KG1 (cell line): ENCODE measurements at regions not wholly inside any gene's neighbourhood (a gene's known extent, or its start where the extent isn't known, plus 50 kb on each side); places are given as distances from the start of the nearest gene placed in this dataset.

ENCODE experiments used
- DNase-seq: peaks from one replicate; lab custom pipeline; 2025; lab: John Stamatoyannopoulos, UW

DNA sequence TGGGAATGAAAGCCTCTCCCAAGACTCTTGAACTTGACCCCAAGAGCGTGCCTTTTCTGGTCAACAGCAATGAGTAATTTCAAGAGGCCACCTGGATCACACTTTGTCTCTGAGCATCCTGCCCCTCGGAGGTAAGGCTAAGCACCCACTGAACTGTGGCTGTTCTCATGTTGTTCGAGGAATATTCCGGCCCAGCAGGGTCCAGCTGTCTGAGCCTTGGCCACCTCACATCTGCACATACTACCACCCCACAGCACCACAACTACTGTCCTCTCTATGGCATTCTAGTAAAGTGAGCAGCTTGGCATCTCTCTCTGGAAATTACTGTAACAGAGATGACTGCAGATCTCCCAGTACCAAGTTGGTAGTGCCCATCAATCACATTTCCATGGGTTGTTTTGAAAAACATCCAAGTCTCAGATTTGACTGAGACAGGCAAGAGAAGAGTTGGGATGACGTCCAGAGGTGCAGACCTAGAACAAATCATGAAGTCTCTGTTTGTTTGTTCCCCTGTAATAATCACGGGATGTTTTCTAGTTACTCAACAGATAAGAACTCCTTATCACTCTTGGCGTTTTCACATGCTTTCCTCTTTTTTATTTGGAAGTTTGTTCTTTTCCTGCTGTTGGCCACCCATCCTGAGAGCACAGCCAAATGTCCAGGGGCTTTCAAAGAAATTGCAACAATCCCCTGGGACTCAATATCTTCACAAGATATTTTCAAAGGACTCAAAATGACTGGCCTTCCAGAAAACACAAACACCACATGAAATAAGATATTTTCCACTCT is 336.0 kb upstream of the TNP1 start:
- DNase-seq, result no peak

DNA sequence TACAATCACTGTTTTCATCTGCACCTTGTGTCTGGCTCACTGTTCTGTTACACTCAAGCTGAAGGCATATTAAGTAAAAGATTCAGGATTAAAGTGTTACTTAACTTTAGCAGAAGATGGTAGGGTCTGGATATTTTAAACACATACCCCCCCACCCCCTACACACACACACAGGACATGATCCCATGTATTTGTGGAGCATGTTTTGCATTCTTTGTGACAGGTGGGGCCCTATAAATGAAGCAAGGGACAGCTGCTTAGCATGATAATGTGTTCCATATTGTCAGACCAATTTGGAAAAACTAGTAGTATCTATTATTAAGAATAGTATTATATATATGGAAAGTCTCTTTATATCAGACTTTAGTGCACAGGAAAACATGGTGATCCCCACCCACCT is 335.2 kb upstream of the TNP1 start:
- no peak for DNase-seq

- DNase-seq, result no peak
These were observed 333.8 kb upstream of the TNP1 start for GRCh38 chr2:217193431-217194340.

DNA sequence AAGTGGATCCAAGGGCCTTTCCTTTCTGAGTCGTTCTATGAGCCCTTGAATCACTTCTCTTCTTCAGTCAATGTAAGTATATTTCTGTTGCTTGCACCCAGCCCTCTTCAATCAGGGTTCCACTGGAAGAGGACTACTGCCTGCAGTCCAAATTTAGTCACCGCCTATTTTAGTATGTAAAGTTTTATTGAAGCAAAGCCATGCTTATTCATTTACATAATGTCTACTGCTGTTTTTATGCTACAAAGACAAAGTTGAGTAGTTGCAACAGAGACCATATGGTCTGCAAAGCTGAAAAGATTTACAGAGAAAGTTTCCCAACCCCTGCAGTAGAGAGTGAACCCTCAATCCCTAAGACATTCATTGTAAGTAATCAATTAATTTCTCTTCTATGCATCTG is 332.5 kb upstream of the TNP1 start:
- DNase-seq, result no peak

GRCh38 chr2:217189747-217190146 is 329.9 kb upstream of the TNP1 start:
- no peak for DNase-seq

GRCh38 chr2:217189131-217189530 is 329.3 kb upstream of the TNP1 start:
- DNase-seq, result no peak

GRCh38 chr2:217186668-217187159 is 326.9 kb upstream of the TNP1 start:
- no peak for DNase-seq

DNA sequence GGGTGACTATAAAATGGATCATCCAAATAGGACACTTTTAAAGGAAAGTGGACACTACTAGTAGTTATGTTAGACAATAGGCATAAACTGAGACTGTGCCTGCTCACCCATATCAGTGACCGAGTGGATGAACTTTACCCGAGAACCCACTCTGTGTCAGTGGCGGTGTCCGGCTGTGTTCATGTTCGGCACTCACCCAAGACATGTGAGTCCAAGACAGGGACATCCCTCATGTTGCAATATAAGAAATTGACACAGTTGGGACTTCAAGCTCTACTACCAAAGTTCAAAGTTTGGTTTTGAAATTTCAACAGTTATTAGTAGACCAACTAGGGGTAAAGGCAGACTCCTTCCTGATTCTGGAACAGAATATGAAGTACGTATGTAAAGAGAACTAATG is 326.3 kb upstream of the TNP1 start:
- no peak for DNase-seq

DNA sequence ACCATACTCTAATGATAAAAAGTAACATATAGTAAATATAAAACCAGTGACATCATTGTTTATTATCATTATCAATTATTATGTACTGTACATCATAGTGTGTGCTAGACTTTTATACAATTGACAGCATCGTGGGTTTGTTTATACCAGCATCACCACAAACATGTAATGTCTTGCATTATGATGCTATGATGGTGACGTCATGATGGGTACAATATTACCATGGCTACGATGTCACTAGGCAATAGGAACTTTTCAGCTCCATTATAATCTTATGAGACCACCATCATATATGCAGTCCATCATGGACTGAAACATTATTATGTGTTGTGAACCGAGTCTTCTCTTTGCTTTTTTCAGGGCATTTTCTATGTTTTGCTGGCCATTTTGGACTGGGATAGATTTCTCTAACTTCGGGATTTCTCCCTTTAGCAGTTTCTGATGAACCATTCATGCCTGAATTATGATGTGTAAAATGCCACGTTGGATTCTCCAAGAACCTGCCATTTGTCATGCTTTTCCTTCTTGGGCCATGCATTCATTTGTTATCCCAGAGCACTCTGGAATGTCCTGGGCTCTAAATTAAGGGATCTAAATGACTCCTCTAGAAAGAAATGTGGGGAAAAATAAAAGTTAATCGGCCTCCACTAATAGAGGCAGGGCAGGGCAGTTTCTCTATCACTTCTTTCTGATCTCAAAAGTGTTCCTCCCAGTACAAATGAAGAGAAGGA is 325.6 kb upstream of the TNP1 start:
- DNase-seq, result no peak

DNA sequence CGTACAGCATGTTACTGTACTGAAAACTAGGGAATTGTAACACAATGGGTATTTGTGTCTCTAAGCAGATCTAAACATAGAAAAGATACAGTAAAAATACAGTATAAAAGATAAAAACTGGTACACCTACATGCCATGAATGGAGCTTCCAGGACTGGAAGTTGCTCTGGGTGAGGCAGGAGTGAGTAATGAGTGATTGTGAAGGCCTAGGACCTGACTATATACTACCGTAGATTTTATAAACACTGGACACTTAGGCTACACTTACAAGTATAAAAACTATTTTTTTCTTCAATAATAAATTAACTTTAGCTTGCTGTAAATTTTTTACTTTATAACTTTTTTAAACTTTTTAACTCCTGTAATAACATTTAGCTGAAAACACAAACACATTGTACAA is 324.4 kb upstream of the TNP1 start:
- DNase-seq, result no peak

DNA sequence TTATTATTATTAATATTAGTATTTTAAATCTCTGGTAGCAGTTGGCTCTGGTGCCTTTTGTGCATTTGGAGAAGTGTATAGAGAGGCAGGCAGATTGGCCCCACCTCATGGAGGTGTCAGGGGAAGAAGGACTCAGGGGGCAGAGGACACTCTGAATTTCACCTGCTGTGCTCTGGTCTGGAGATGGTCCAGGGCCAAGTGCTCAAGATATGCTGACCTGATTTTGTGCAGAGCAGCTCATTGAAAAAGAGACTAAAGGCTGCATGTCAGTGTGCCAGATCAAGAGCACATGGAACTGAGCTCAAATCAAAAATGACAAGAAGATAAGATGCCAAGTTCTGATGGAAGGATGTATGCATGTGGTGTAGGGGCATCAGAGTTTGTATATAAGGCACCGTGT is 323.6 kb upstream of the TNP1 start:
- DNase-seq, result no peak

- no peak for DNase-seq
These were observed 323.1 kb upstream of the TNP1 start for GRCh38 chr2:217182926-217183325.

GRCh38 chr2:217181512-217181911 is 321.6 kb upstream of the TNP1 start:
- DNase-seq, result no peak

GRCh38 chr2:217179854-217180253 is 320.0 kb upstream of the TNP1 start:
- no peak for DNase-seq

DNA sequence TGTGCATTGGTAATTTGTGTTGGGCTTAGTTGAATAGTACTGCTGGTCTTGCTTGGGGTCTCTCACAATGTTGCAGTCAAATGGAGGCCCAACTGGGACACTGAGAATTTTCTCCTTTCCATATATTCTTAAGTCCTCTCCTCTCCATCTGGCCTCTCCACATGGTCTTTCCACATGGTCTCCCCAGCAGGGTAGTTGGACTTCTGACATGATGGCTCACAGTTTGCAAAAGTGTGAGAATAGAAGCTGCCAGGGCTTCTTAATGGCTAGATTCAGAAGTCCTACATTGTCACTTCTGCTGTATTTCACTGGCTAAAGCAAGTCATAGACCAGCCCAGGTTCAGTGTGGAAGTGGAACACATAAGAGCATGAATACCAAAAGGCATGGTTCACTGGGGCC is 318.5 kb upstream of the TNP1 start:
- no peak for DNase-seq

GRCh38 chr2:217177720-217178119 is 317.9 kb upstream of the TNP1 start:
- DNase-seq, result no peak

GRCh38 chr2:217171874-217172273 is 312.0 kb upstream of the TNP1 start:
- DNase-seq, result no peak

DNA sequence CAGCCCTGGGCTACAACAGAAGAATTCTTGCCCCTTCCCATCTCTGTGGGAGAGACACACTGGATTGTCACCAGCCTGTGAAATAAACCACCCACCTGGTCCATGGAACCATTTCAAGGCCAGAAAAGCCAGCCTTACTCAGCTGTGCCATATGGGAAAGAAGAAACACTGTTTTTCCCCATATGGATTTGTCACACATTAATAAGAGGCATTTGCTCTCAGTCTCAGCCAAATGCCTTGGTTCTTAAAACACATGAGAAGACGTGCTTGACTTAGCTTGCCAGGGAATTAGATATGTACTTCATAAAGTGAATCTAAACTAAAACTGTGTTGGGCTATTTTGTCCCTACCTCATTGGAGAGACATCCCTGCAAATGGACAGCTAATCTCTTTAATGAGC is 308.6 kb upstream of the TNP1 start:
- DNase-seq, result no peak

DNA sequence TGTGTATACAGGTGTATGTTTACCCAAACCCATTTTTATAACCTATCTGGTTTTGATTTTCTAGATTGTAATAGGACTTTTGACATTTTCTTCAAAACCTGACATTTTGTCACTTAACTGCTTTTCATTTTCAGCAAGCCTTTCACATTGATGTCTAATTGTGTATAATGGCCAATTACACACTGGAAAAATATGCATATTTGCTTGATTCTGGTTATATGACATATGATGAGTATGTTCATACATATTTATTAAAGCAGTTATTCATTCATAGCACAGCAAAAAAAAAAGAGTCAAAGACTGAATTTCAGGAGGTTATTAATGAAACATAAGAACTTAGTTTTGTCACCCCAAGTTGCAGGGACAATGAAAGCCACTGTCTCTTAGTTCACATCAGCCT is 307.7 kb upstream of the TNP1 start:
- no peak for DNase-seq

GRCh38 chr2:217166241-217166850 is 306.5 kb upstream of the TNP1 start:
- DNase-seq, result peak; percentile 5

DNA sequence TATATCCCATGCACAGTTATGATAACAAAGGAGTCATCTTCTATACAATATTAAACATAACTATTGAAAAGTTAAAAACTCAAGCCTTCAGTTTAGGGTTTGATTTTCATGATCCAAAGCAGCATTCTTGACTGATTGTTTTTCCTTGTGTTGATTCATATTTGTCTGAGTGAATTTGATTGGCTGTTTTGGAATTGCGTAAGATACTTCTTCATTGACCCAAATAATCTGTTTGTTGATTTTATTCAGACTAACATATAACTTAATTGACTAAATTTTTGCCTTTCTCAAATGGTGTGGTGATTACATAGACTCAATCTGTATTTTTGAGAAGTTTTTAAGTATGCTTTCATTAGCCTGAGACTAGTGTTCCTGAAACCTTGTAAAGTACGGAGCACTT is 305.7 kb upstream of the TNP1 start:
- DNase-seq, result no peak

DNA sequence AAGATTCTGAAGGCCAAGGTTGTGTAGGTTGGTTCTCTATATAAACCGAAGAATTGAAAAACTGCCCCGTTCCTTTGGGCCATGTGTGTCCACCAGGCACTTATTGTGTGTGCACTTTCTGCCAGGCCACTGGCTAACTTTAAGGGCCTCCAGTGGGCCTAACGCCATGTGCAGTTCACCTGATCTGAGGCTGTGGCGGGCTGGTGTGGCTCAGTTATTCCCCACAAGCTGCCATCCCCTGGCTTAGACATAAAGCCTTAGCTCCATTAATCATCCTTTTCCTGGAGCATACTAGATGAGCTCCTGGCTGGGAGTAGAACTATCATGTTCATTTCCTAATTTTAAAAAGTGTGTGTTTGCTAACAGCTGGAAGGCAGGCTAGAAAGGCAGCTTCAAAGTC is 304.1 kb upstream of the TNP1 start:
- no peak for DNase-seq
